NCI-H128 (cell line): ENCODE measurements at regions not wholly inside any gene's neighbourhood (a gene's known extent, or its start where the extent isn't known, plus 50 kb on each side); places are given as distances from the start of the nearest gene placed in this dataset.
"Not testable (repeated sequence)": the region's sequence is repeated elsewhere in the genome, so short reads cannot be mapped to it uniquely, and the experiment has no call there.

Experiments used
- DNase-seq: peaks from one replicate; lab custom pipeline; 2025; ENCODE audit not compliant: unreplicated experiment; lab: John Stamatoyannopoulos, UW

- not testable (repeated sequence) for DNase-seq
Observed at GRCh38 chr7:149992366-149992765, 118.6 kb downstream of the ATP6V0E2 start.

GRCh38 chr7:149995369-149996026 is 121.7 kb downstream of the ATP6V0E2 start:
- not testable (repeated sequence) for DNase-seq

- not testable (repeated sequence) for DNase-seq
Observed at GRCh38 chr7:150000780-150001599, 127.2 kb downstream of the ATP6V0E2 start.

- no peak for DNase-seq
Observed at GRCh38 chr7:150003304-150003810, 129.6 kb downstream of the ATP6V0E2 start.

GRCh38 chr7:150003973-150004372 is 130.2 kb downstream of the ATP6V0E2 start:
- not testable (repeated sequence) for DNase-seq

GRCh38 chr7:150004843-150005242 is 131.1 kb downstream of the ATP6V0E2 start:
- not testable (repeated sequence) for DNase-seq

GRCh38 chr7:150009620-150010303 is 136.0 kb downstream of the ATP6V0E2 start:
- not testable (repeated sequence) for DNase-seq

GRCh38 chr7:150016651-150017189 is 143.0 kb downstream of the ATP6V0E2 start:
- not testable (repeated sequence) for DNase-seq

GRCh38 chr7:150020210-150020609 is 146.4 kb downstream of the ATP6V0E2 start:
- not testable (repeated sequence) for DNase-seq

- DNase-seq, result not testable (repeated sequence)
Observed at GRCh38 chr7:150024550-150025490, 151.1 kb downstream of the ATP6V0E2 start.

GRCh38 chr7:150025802-150026201 is 152.0 kb downstream of the ATP6V0E2 start:
- DNase-seq, result not testable (repeated sequence)

- DNase-seq, result not testable (repeated sequence)
Observed at GRCh38 chr7:150028344-150029012, 154.7 kb downstream of the ATP6V0E2 start.

- DNase-seq, result not testable (repeated sequence)
Observed at GRCh38 chr7:150029013-150029389, 155.2 kb downstream of the ATP6V0E2 start.

GRCh38 chr7:150031733-150032132 is 158.0 kb downstream of the ATP6V0E2 start:
- DNase-seq, result not testable (repeated sequence)

- DNase-seq, result not testable (repeated sequence)
Observed at GRCh38 chr7:150033711-150034110, 159.9 kb downstream of the ATP6V0E2 start.

GRCh38 chr7:150035769-150036168 is 162.0 kb downstream of the ATP6V0E2 start:
- not testable (repeated sequence) for DNase-seq

- not testable (repeated sequence) for DNase-seq
Observed at GRCh38 chr7:150039061-150039460, 165.3 kb downstream of the ATP6V0E2 start.

- DNase-seq, result not testable (repeated sequence)
Observed at GRCh38 chr7:150042281-150042680, 168.5 kb downstream of the ATP6V0E2 start.

- DNase-seq, result not testable (repeated sequence)
Observed at GRCh38 chr7:150044771-150045170, 171.0 kb downstream of the ATP6V0E2 start.
